ENCODE measurements at regions not wholly inside any gene's neighbourhood (a gene's known extent, or its start where the extent isn't known, plus 50 kb on each side); places are given as distances from the start of the nearest gene placed in this dataset.
A peak's percentile ranks its signal among the peaks of the same experiment; 100 is the strongest.

DNA sequence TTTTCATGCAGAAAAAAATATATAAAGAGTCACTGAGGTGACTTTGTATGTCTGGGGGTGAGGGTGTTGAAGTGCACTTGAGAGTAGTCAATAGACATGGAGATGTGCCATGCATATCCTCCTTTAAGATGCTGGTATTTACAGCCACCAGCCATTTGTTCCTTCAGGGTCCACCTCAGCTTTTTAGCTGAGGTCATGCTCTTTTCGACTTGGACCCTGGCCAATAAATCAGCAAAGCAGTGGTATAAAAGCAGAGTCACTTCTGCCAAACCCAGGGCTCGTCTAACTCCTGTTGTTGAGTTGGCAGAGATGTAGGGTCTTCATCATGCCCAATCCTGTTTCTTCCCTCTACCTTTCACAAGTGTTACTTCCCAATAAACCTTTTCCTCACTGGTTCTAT, 75.1 kb upstream of the OSTN start:
- Histone ChIP-seq H3K27me3 (no peaks in the 10 kb centered on the region), H3K4me1 (no peaks in the 10 kb centered on the region), H3K9me3 (no peaks in the 10 kb centered on the region), H3K4me3 (replicated peaks in 1 of 3) (no peak overlapping the region), H3K27ac (no peak overlapping the region), H3K36me3 (no peaks in the 10 kb centered on the region)
- intact Hi-C loops (cut with DNase I): no loop called here
- TF ChIP-seq CTCF (IDR thresholded peaks at IDR 0.05) (no peak), POLR2A (IDR thresholded peaks at IDR 0.05) (no peak)
- DNase-seq: peak; percentile 6 to 19
- 30 to 39% methylated on average over 2 of the region's 2 CpGs for WGBS, 2 donors

GRCh38 chr3:191123231-191123630, 75.8 kb upstream of the OSTN start:
- Histone ChIP-seq H3K4me3 (replicated peaks in 1 of 3) (no peak overlapping the region), H3K27ac (no peak overlapping the region), H3K4me1 (no peaks in the 10 kb centered on the region), H3K9me3 (no peaks in the 10 kb centered on the region), H3K27me3 (no peaks in the 10 kb centered on the region), H3K36me3 (no peaks in the 10 kb centered on the region)
- TF ChIP-seq POLR2A (IDR thresholded peaks at IDR 0.05): no peak
- TF ChIP-seq CTCF (IDR thresholded peaks at IDR 0.05): no peak
- DNase-seq: no peak
- intact Hi-C loops (cut with DNase I): no loop called here

- no peaks in the 10 kb centered on the region for H3K4me1 ChIP-seq
- TF ChIP-seq POLR2A (IDR thresholded peaks at IDR 0.05): no peak
- no peak for TF ChIP-seq CTCF (IDR thresholded peaks at IDR 0.05)
- DNase-seq: no peak
- no peak overlapping the region for H3K27ac ChIP-seq
- H3K36me3 ChIP-seq: no peaks in the 10 kb centered on the region
- no peaks in the 10 kb centered on the region for H3K9me3 ChIP-seq
- intact Hi-C loops (cut with DNase I): no loop called here
- WGBS, 2 donors: 65 to 68% methylated on average over 2 of the region's 2 CpGs
- no peak overlapping the region for H3K4me3 ChIP-seq (replicated peaks in 1 of 3)
- H3K27me3 ChIP-seq: no peaks in the 10 kb centered on the region
Observed at GRCh38 chr3:191120447-191121298, 78.4 kb upstream of the OSTN start.

- WGBS, 2 donors: 91% methylated on average over 3 of the region's 3 CpGs
Observed at GRCh38 chr3:191119415-191120295, 79.4 kb upstream of the OSTN start.

More at GRCh38 chr3:191119415-191120295, 79.4 kb upstream of the OSTN start:
- Histone ChIP-seq H3K36me3 (no peaks in the 10 kb centered on the region), H3K4me1 (no peaks in the 10 kb centered on the region), H3K27me3 (no peaks in the 10 kb centered on the region), H3K27ac (no peak overlapping the region), H3K9me3 (no peaks in the 10 kb centered on the region), H3K4me3 (replicated peaks in 1 of 3) (no peak overlapping the region)
- no peak for DNase-seq
- TF ChIP-seq POLR2A (IDR thresholded peaks at IDR 0.05) (no peak), CTCF (IDR thresholded peaks at IDR 0.05) (no peak)
- intact Hi-C loops (cut with DNase I): no loop called here

All from thyroid gland (tissue), 4 donors.